ENCODE measurements at regions not wholly inside any gene's neighbourhood (a gene's known extent, or its start where the extent isn't known, plus 50 kb on each side); places are given as distances from the start of the nearest gene placed in this dataset.

GRCh38 chr6:16967470-16967817, 134.4 kb upstream of the STMND1 start:
- Histone ChIP-seq H2AFZ (ENCODE audit: control insufficient read depth, low read length) (no peak overlapping the region), H3K4me3 (ENCODE audit: control insufficient read depth in 2 of 3, extremely low read depth in 1 of 3, insufficient read depth in 2 of 3, low read depth in 1 of 3, low read length in 3 of 3) (no peak overlapping the region), H3K9me3 (ENCODE audit: control insufficient read depth, low read depth, low read length) (no peaks in the 10 kb centered on the region), H4K20me1 (ENCODE audit: control insufficient read depth, extremely low read depth, insufficient read depth, low read length) (no peaks in the 10 kb centered on the region), H3K79me2 (ENCODE audit: control insufficient read depth, insufficient read depth, low read length) (no peaks in the 10 kb centered on the region), H3K9me1 (ENCODE audit: control insufficient read depth, extremely low read depth, insufficient read depth, low read length) (peaks cover 3% of the 10 kb centered on the region), H3K4me2 (ENCODE audit: control insufficient read depth, extremely low read depth, insufficient read depth, low read depth, low read length) (no peak overlapping the region), H3K9ac (ENCODE audit: control insufficient read depth, extremely low read depth, insufficient read depth, low read length) (no peak overlapping the region), H3K36me3 (ENCODE audit: control insufficient read depth in 2 of 2, extremely low read depth in 1 of 2, insufficient read depth in 2 of 2, low read length in 2 of 2) (no peaks in the 10 kb centered on the region), H3K4me1 (ENCODE audit: control insufficient read depth, extremely low read depth, insufficient read depth, low read length) (no peaks in the 10 kb centered on the region), H3K27me3 (ENCODE audit: control insufficient read depth, extremely low read depth, insufficient read depth, low read length) (no peaks in the 10 kb centered on the region), H3K27ac (ENCODE audit: control insufficient read depth, insufficient read depth, low read length) (no peak overlapping the region)
- DNase-seq (ENCODE audit: low read depth, low spot score) = no peak
- TF ChIP-seq EZH2 (IDR thresholded peaks at IDR 0.05; ENCODE audit: low read length) = no peak
- no peak for TF ChIP-seq CTCF (optimal IDR thresholded peaks at IDR 0.05 in 1 of 3, IDR thresholded peaks at IDR 0.05 in 1 of 3, conservative IDR thresholded peaks at IDR 0.05 in 1 of 3; ENCODE audit: extremely low read depth in 1 of 3, insufficient read depth in 2 of 3, low read length in 3 of 3)
- dilution Hi-C loops (cut with MboI; ENCODE audit: extremely low pct_ligation_motif_present, low sequenced_read_pairs) = no loop called here
- FAIRE-seq = no peak

GRCh38 chr6:16966791-16967469, 134.9 kb upstream of the STMND1 start:
- H3K4me3 ChIP-seq (ENCODE audit: control insufficient read depth in 2 of 3, extremely low read depth in 1 of 3, insufficient read depth in 2 of 3, low read depth in 1 of 3, low read length in 3 of 3) = no peak overlapping the region
- no peak overlapping the region for H3K9ac ChIP-seq (ENCODE audit: control insufficient read depth, extremely low read depth, insufficient read depth, low read length)
- H3K9me3 ChIP-seq (ENCODE audit: control insufficient read depth, low read depth, low read length) = no peaks in the 10 kb centered on the region
- H3K79me2 ChIP-seq (ENCODE audit: control insufficient read depth, insufficient read depth, low read length) = no peaks in the 10 kb centered on the region
- no peaks in the 10 kb centered on the region for H3K36me3 ChIP-seq (ENCODE audit: control insufficient read depth in 2 of 2, extremely low read depth in 1 of 2, insufficient read depth in 2 of 2, low read length in 2 of 2)
- peaks cover 3% of the 10 kb centered on the region for H3K9me1 ChIP-seq (ENCODE audit: control insufficient read depth, extremely low read depth, insufficient read depth, low read length)
- dilution Hi-C loops (cut with MboI; ENCODE audit: extremely low pct_ligation_motif_present, low sequenced_read_pairs) = no loop called here
- FAIRE-seq (no peak), DNase-seq (ENCODE audit: low read depth, low spot score) (no peak)
- no peaks in the 10 kb centered on the region for H4K20me1 ChIP-seq (ENCODE audit: control insufficient read depth, extremely low read depth, insufficient read depth, low read length)
- H3K27ac ChIP-seq (ENCODE audit: control insufficient read depth, insufficient read depth, low read length) = no peak overlapping the region
- no peak overlapping the region for H3K4me2 ChIP-seq (ENCODE audit: control insufficient read depth, extremely low read depth, insufficient read depth, low read depth, low read length)
- H3K4me1 ChIP-seq (ENCODE audit: control insufficient read depth, extremely low read depth, insufficient read depth, low read length) = no peaks in the 10 kb centered on the region
- H2AFZ ChIP-seq (ENCODE audit: control insufficient read depth, low read length) = no peak overlapping the region
- H3K27me3 ChIP-seq (ENCODE audit: control insufficient read depth, extremely low read depth, insufficient read depth, low read length) = no peaks in the 10 kb centered on the region
- no peak for TF ChIP-seq EZH2 (IDR thresholded peaks at IDR 0.05; ENCODE audit: low read length)
- no peak for TF ChIP-seq CTCF (optimal IDR thresholded peaks at IDR 0.05 in 1 of 3, IDR thresholded peaks at IDR 0.05 in 1 of 3, conservative IDR thresholded peaks at IDR 0.05 in 1 of 3; ENCODE audit: extremely low read depth in 1 of 3, insufficient read depth in 2 of 3, low read length in 3 of 3)
